Activated CD8-positive, alpha-beta T cell treated with anti-CD3 and anti-CD28 coated beads, Interleukin-2, amount 10 ng/mL, durations not matched to agents 7 days and 5 days (primary cell): ENCODE measurements at regions not wholly inside any gene's neighbourhood (a gene's known extent, or its start where the extent isn't known, plus 50 kb on each side); places are given as distances from the start of the nearest gene placed in this dataset.
A peak's percentile ranks its signal among the peaks of the same experiment; 100 is the strongest.

Source experiments
- ATAC-seq: fragments of 150-1000 bp; cut with Tn5 transposase; one replicate; pipeline ENCODE4 v1.10.0; 2021; ENCODE audit warnings: moderate library complexity
- CTCF ChIA-PET: fragments of 350-600 bp; sonication (Branson Sonifier 250); formaldehyde crosslinking; loops from one replicate; lab custom pipeline; 2021; ENCODE audit warnings: antibody characterized with exemption; lab: Charles Lee
- POLR2A ChIA-PET: fragments of 350-600 bp; sonication (Branson Sonifier 250); formaldehyde crosslinking; loops from one replicate; lab custom pipeline; 2021; ENCODE audit warnings: antibody characterized with exemption; lab: Charles Lee
- DNase-seq: peaks from one replicate; pipeline ENCODE4 v3.0.0-alpha.2; 2020
- H3K27ac Mint-ChIP-seq: one replicate; pipeline ENCODE4 v1.8.0; 2021; ENCODE audit warnings: mild to moderate bottlenecking, mixed read lengths
- H3K27me3 Mint-ChIP-seq: one replicate; pipeline ENCODE4 v1.8.0; 2021; ENCODE audit warnings: low read depth, mixed read lengths
- H3K36me3 Mint-ChIP-seq: one replicate; pipeline ENCODE4 v1.8.0; 2021; ENCODE audit warnings: low read depth, mixed read lengths
- H3K4me1 Mint-ChIP-seq: one replicate; pipeline ENCODE4 v1.8.0; 2021; ENCODE audit warnings: low read depth, mixed read lengths
- H3K4me3 Mint-ChIP-seq: one replicate; pipeline ENCODE4 v1.8.0; 2021; ENCODE audit warnings: mild to moderate bottlenecking, mixed read lengths
- H3K9me3 Mint-ChIP-seq: one replicate; pipeline ENCODE4 v1.8.0; 2022; ENCODE audit warnings: mixed read lengths; ENCODE audit not compliant: insufficient read depth

- H3K27me3 Mint-ChIP-seq, result peaks cover 18% of the 10 kb centered on the region
- DNase-seq (no peak), ATAC-seq (no peak)
- H3K4me3 Mint-ChIP-seq, result no peak overlapping the region
- H3K27ac Mint-ChIP-seq, result no peak overlapping the region
- no peaks in the 10 kb centered on the region for H3K4me1 Mint-ChIP-seq
- ChIA-PET CTCF (no interaction called here), POLR2A (no interaction called here)
- H3K36me3 Mint-ChIP-seq, result no peaks in the 10 kb centered on the region
- H3K9me3 Mint-ChIP-seq, result no peaks in the 10 kb centered on the region
Measured at GRCh38 chr5:113652161-113652560, 138.7 kb downstream of the YTHDC2 start.

- Mint-ChIP-seq H3K4me3 (no peak overlapping the region), H3K4me1 (no peaks in the 10 kb centered on the region), H3K36me3 (no peaks in the 10 kb centered on the region), H3K27me3 (peaks cover 6% of the 10 kb centered on the region), H3K9me3 (no peaks in the 10 kb centered on the region), H3K27ac (no peak overlapping the region)
- CTCF ChIA-PET, result no interaction called here
- no peak for DNase-seq
- POLR2A ChIA-PET, result no interaction called here
- no peak for ATAC-seq
Measured at GRCh38 chr5:113654828-113655227, 141.3 kb downstream of the YTHDC2 start.

- no peak overlapping the region for H3K27ac Mint-ChIP-seq
- ChIA-PET CTCF (interaction anchor here (5.8 kb wide), 1 partner anchor 47 kb away, joined by 60 read pairs; no protein-coding TSS in a partner anchor), POLR2A (no interaction called here)
Measured at GRCh38 chr5:113660206-113660605, 146.7 kb downstream of the YTHDC2 start.

GRCh38 chr5:113660706-113661250 is 147.3 kb downstream of the YTHDC2 start:
- Mint-ChIP-seq H3K36me3 (no peaks in the 10 kb centered on the region), H3K27me3 (peaks cover 9% of the 10 kb centered on the region)
- no peak for ATAC-seq

More at GRCh38 chr5:113660206-113660605, 146.7 kb downstream of the YTHDC2 start:
- Mint-ChIP-seq H3K4me1 (no peaks in the 10 kb centered on the region), H3K27me3 (peaks cover 6% of the 10 kb centered on the region), H3K36me3 (no peaks in the 10 kb centered on the region), H3K9me3 (no peaks in the 10 kb centered on the region), H3K4me3 (no peak overlapping the region)
- no peak for ATAC-seq
- DNase-seq, result no peak

GRCh38 chr5:113663879-113664541 is 150.5 kb downstream of the YTHDC2 start:
- ChIA-PET POLR2A (no interaction called here), CTCF (interaction anchor here (0.6 to 5.8 kb wide), 3 partner anchors 16 to 81 kb away, joined by 3 to 60 read pairs (median 4); no protein-coding TSS in a partner anchor)
- no peaks in the 10 kb centered on the region for H3K9me3 Mint-ChIP-seq
- DNase-seq, result peak; percentile 51
- peak; percentile 44 for ATAC-seq
- no peak overlapping the region for H3K27ac Mint-ChIP-seq
- H3K4me1 Mint-ChIP-seq, result no peaks in the 10 kb centered on the region
- no peaks in the 10 kb centered on the region for H3K36me3 Mint-ChIP-seq
- H3K27me3 Mint-ChIP-seq, result peaks cover 17% of the 10 kb centered on the region
- no peak overlapping the region for H3K4me3 Mint-ChIP-seq

More at GRCh38 chr5:113660706-113661250, 147.3 kb downstream of the YTHDC2 start:
- Mint-ChIP-seq H3K9me3 (no peaks in the 10 kb centered on the region), H3K27ac (no peak overlapping the region), H3K4me1 (no peaks in the 10 kb centered on the region), H3K4me3 (no peak overlapping the region)
- POLR2A ChIA-PET, result no interaction called here
- CTCF ChIA-PET, result interaction anchor here (5.8 kb wide), 1 partner anchor 47 kb away, joined by 60 read pairs; no protein-coding TSS in a partner anchor
- no peak for DNase-seq

GRCh38 chr5:113673041-113673440 is 159.5 kb downstream of the YTHDC2 start:
- Mint-ChIP-seq H3K9me3 (no peaks in the 10 kb centered on the region), H3K4me3 (no peak overlapping the region), H3K4me1 (no peaks in the 10 kb centered on the region), H3K36me3 (no peaks in the 10 kb centered on the region), H3K27ac (no peak overlapping the region), H3K27me3 (peaks cover 12% of the 10 kb centered on the region)
- ChIA-PET POLR2A (no interaction called here), CTCF (interaction anchor here (1.3 kb wide), 1 partner anchor 61 kb away, joined by 4 read pairs; no protein-coding TSS in a partner anchor)
- ATAC-seq (no peak), DNase-seq (no peak)

GRCh38 chr5:113675166-113675565 is 161.7 kb downstream of the YTHDC2 start:
- peaks cover 4% of the 10 kb centered on the region for H3K27me3 Mint-ChIP-seq
- ChIA-PET CTCF (no interaction called here), POLR2A (no interaction called here)
- H3K4me1 Mint-ChIP-seq, result no peaks in the 10 kb centered on the region
- H3K4me3 Mint-ChIP-seq, result no peak overlapping the region
- H3K27ac Mint-ChIP-seq, result no peak overlapping the region
- no peak for DNase-seq
- H3K9me3 Mint-ChIP-seq, result no peaks in the 10 kb centered on the region
- no peaks in the 10 kb centered on the region for H3K36me3 Mint-ChIP-seq
- no peak for ATAC-seq

- ATAC-seq, result no peak
- Mint-ChIP-seq H3K4me3 (no peak overlapping the region), H3K27me3 (peaks cover 2% of the 10 kb centered on the region), H3K36me3 (no peaks in the 10 kb centered on the region), H3K4me1 (no peaks in the 10 kb centered on the region), H3K9me3 (no peaks in the 10 kb centered on the region), H3K27ac (no peak overlapping the region)
- POLR2A ChIA-PET, result no interaction called here
- CTCF ChIA-PET, result no interaction called here
- DNase-seq, result no peak
Measured at GRCh38 chr5:113678202-113678601, 164.7 kb downstream of the YTHDC2 start.

- no peaks in the 10 kb centered on the region for H3K4me1 Mint-ChIP-seq
- no peaks in the 10 kb centered on the region for H3K9me3 Mint-ChIP-seq
- ChIA-PET POLR2A (no interaction called here), CTCF (interaction anchor here (0.8 to 1.6 kb wide), 4 partner anchors 14 to 771 kb away, joined by 3 to 6 read pairs (median 4); no protein-coding TSS in a partner anchor)
- peaks cover 2% of the 10 kb centered on the region for H3K27me3 Mint-ChIP-seq
- DNase-seq (peak; percentile 46), ATAC-seq (peak; percentile 51)
- H3K4me3 Mint-ChIP-seq, result no peak overlapping the region
- no peaks in the 10 kb centered on the region for H3K36me3 Mint-ChIP-seq
- H3K27ac Mint-ChIP-seq, result no peak overlapping the region
Measured at GRCh38 chr5:113678924-113679575, 165.6 kb downstream of the YTHDC2 start.

GRCh38 chr5:113680534-113680933 is 167.0 kb downstream of the YTHDC2 start:
- Mint-ChIP-seq H3K36me3 (no peaks in the 10 kb centered on the region), H3K27me3 (peaks cover 2% of the 10 kb centered on the region), H3K27ac (no peak overlapping the region), H3K4me1 (no peaks in the 10 kb centered on the region), H3K4me3 (no peak overlapping the region), H3K9me3 (no peaks in the 10 kb centered on the region)
- ChIA-PET CTCF (interaction anchor here (1.6 kb wide), 1 partner anchor 17 kb away, joined by 4 read pairs; no protein-coding TSS in a partner anchor), POLR2A (no interaction called here)
- no peak for DNase-seq
- ATAC-seq, result no peak

- Mint-ChIP-seq H3K27me3 (peaks cover 2% of the 10 kb centered on the region), H3K4me1 (no peaks in the 10 kb centered on the region), H3K9me3 (no peaks in the 10 kb centered on the region), H3K36me3 (no peaks in the 10 kb centered on the region), H3K4me3 (no peak overlapping the region), H3K27ac (no peak overlapping the region)
- ChIA-PET POLR2A (no interaction called here), CTCF (interaction anchor here (1.8 kb wide), 1 partner anchor 767 kb away, joined by 5 read pairs; no protein-coding TSS in a partner anchor)
- no peak for DNase-seq
- no peak for ATAC-seq
Measured at GRCh38 chr5:113682497-113683136, 169.1 kb downstream of the YTHDC2 start.
